CD4-positive, alpha-beta T cell treated with Interleukin-2 at 100 ng/mL for 4 hours (primary cell): ENCODE measurements at regions not wholly inside any gene's neighbourhood (a gene's known extent, or its start where the extent isn't known, plus 50 kb on each side); places are given as distances from the start of the nearest gene placed in this dataset.

Source experiments
- DNase-seq: peaks from one replicate; pipeline ENCODE4 v3.0.0-alpha.2; 2020; ENCODE audit warnings: low spot score

GRCh38 chr7:22586786-22587140 lies 86.8 kb upstream of the STEAP1B start:
- DNase-seq: no peak

GRCh38 chr7:22586101-22586785 lies 86.3 kb upstream of the STEAP1B start:
- no peak for DNase-seq

GRCh38 chr7:22584179-22584578 lies 84.2 kb upstream of the STEAP1B start:
- no peak for DNase-seq

GRCh38 chr7:22582863-22583622 lies 83.1 kb upstream of the STEAP1B start:
- no peak for DNase-seq

- DNase-seq: no peak
These were observed 81.1 kb upstream of the STEAP1B start for GRCh38 chr7:22581099-22581498.

GRCh38 chr7:22579961-22580360 lies 80.0 kb upstream of the STEAP1B start:
- no peak for DNase-seq

- no peak for DNase-seq
These were observed 78.2 kb upstream of the STEAP1B start for GRCh38 chr7:22578007-22578733.

GRCh38 chr7:22577470-22578001 lies 77.5 kb upstream of the STEAP1B start:
- no peak for DNase-seq

GRCh38 chr7:22576612-22577469 lies 76.9 kb upstream of the STEAP1B start:
- no peak for DNase-seq

GRCh38 chr7:22574754-22575520 lies 74.9 kb upstream of the STEAP1B start:
- no peak for DNase-seq

- no peak for DNase-seq
These were observed 72.9 kb upstream of the STEAP1B start for GRCh38 chr7:22572937-22573336.

- no peak for DNase-seq
These were observed 72.3 kb upstream of the STEAP1B start for GRCh38 chr7:22572292-22572691.

- no peak for DNase-seq
These were observed 71.8 kb upstream of the STEAP1B start for GRCh38 chr7:22571766-22572165.

- peak; percentile 3 for DNase-seq
These were observed 69.8 kb upstream of the STEAP1B start for GRCh38 chr7:22569586-22570321.

GRCh38 chr7:22566592-22566991 lies 66.6 kb upstream of the STEAP1B start:
- DNase-seq: no peak

- no peak for DNase-seq
These were observed 66.2 kb upstream of the STEAP1B start for GRCh38 chr7:22566176-22566575.

GRCh38 chr7:22565315-22565811 lies 65.4 kb upstream of the STEAP1B start:
- no peak for DNase-seq

GRCh38 chr7:22564511-22565045 lies 64.6 kb upstream of the STEAP1B start:
- no peak for DNase-seq

GRCh38 chr7:22563621-22564241 lies 63.7 kb upstream of the STEAP1B start:
- no peak for DNase-seq
